ENCODE measurements at regions not wholly inside any gene's neighbourhood (a gene's known extent, or its start where the extent isn't known, plus 50 kb on each side); places are given as distances from the start of the nearest gene placed in this dataset.
"Not testable (repeated sequence)": the region's sequence is repeated elsewhere in the genome, so short reads cannot be mapped to it uniquely, and the experiment has no call there.

- no peak for DNase-seq (ENCODE audit: low spot score)
Observed at GRCh38 chr5:27814286-27814685, 775.9 kb upstream of the CDH9 start.

GRCh38 chr5:27810458-27810857 lies 772.1 kb upstream of the CDH9 start:
- DNase-seq (ENCODE audit: low spot score): no peak

GRCh38 chr5:27797220-27797619 lies 758.8 kb upstream of the CDH9 start:
- no peak for DNase-seq (ENCODE audit: low spot score)

GRCh38 chr5:27788184-27788583 lies 749.8 kb upstream of the CDH9 start:
- DNase-seq (ENCODE audit: low spot score): no peak

DNA sequence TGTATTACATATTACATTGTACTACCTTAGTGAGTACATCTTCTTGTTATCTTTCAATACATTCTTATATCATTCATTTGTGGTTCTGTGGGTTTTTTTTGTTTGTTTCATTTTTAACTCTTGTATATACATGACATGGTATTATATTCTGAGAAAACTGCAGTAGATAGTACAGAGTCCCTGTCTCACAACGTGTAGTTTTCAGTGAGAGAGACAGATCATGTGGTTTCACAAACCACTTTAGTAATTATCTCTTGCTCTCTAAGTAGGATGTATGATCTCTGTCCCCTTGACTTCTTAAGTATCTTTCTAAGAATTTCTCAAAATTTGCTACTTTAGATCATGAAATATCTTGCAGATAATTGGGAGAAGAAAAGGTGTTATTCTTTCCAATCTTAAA lies 745.9 kb upstream of the CDH9 start:
- DNase-seq (ENCODE audit: low spot score): no peak

DNA sequence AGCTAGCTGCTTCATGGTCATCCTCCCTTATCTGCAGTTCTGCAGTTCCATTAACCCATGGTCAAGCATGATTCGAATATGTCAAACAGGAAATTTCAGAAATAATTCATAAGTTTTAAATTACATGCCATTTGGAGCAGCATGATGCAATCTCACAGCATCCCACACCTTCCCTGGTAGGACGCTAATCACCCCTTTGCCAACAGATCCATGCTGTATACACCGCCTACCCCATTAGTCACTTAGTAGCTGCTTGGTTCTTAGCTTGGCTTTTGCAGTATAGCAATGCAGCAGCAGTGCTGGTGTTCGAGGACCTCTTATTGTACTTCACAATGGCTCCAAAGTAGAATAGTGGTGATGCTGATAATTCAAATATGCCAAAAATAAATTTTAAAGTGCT lies 739.7 kb upstream of the CDH9 start:
- DNase-seq (ENCODE audit: low spot score): no peak

DNA sequence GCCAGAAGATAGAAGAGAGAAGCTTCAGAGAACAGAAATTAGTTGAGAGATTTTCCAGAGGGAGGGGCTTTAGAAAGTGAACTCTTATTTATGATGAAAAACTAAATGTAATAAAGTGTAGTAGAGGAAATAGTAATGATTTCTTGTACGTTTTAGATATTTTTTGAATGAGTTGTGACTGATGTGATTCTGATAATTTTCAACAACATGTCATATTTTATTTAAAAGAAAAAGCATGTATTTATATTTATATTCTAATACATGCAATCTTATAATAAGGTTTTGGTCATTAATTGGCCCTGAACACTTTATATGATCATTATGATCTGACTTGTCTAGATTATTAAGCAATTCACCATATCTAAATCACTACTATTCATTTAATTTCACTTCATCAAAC lies 735.2 kb upstream of the CDH9 start:
- DNase-seq (ENCODE audit: low spot score): no peak

DNA sequence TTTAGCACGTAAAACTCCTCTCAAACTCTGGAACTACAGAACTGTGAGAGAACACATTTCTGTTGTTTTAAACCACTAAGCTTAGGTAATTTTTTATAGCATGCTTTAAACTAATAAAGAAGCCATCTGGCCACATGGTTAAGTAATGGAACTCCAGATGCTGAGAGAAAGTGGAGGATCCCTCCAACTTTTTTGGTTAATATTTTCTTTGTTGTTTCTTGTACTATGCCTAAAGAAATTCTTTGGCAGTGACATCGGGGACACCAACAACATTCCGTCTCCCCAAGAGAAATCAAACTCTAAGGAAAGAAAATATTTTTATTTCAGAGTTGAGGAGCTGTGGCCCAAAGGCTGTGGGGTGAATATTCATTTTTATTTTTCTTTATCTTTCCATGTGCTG lies 734.8 kb upstream of the CDH9 start:
- no peak for DNase-seq (ENCODE audit: low spot score)

DNA sequence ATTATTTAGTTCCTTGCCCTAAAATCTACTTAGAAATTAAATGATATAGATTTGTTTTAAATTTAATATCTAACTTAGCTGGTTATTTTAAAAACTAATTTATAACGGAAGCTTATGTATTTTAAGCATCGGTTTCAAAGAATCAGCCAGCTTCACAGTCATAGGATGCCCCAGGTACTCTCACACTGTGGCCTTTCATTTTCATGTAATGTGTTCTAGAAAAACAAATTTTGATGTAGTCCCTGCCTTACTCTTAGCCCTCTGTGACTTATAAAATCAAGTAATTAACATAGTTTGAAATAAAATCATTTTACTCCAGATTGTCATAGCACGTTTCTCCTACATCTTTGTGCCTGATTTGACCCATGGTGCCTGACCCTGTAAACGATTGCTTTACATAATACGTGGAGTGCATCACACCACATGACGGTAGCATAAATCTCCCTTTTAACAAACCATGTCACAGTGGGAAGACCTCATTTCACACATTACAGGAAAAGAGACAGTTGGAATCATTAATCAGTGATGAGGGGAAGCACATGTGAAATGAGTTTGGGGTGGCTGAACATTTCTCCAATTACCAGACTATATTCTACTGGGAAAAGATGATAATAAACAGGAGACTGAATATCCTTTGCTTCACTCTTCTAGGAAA lies 731.5 kb upstream of the CDH9 start:
- no peak for DNase-seq (ENCODE audit: low spot score)

DNA sequence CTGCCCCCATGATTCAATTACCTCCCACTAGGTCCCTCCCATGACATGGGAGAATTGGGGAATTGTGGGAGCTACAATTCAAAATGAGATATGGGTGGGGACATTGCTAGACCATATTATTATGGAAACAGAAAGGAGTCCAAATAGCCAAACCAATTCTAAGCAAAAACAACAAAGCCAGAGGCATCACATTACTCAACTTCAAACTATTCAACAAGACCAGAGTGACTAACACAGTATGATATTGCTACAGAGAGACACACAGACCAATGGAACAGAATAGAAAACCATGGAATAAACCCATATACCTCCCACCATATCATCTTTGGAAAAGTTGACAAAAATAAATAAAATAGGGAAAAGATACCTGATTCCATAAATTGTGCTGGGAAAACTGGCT lies 710.5 kb upstream of the CDH9 start:
- no peak for DNase-seq (ENCODE audit: low spot score)

GRCh38 chr5:27743383-27743979 lies 705.1 kb upstream of the CDH9 start:
- DNase-seq (ENCODE audit: low spot score): not testable (repeated sequence)

GRCh38 chr5:27742805-27743204 lies 704.4 kb upstream of the CDH9 start:
- DNase-seq (ENCODE audit: low spot score): no peak

DNA sequence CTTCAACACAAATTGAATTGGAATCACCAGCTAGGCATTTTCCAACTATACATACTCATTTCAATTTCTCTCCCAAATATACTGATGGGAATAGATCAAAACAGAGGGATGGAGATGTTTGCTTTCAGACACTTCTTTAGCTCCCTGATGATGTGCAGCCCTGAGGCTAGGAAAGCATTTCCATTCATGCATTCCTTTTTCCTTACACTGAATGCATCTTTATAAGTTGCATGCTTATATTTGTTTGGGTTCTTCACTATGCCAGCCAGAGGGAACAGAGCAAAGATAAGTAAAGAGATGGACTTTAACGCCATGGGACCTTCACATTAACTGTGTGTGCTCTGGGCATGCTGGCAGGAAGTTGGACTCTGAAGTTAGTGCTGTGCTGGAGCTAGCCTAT lies 696.5 kb upstream of the CDH9 start:
- DNase-seq (ENCODE audit: low spot score): no peak

DNA sequence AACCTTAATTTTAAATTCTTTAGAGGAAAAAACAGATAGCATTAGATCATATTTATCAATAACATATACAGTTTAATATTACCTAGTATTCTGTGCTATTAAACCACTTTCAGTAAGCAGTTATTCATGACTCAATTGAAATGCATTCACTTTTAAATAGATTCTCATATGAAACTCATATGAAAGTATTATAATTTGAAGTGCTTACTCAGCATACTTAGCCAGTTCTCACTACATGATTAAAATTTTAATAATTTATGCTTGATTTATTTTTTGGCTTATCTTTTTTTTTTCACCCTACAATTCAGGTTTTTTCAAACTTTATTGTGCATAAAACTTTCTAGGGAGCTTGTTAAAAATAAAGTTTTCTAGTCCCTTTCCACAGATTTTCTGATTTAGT lies 694.9 kb upstream of the CDH9 start:
- no peak for DNase-seq (ENCODE audit: low spot score)

- DNase-seq (ENCODE audit: low spot score): no peak
Observed at GRCh38 chr5:27727254-27727653, 688.9 kb upstream of the CDH9 start.

- no peak for DNase-seq (ENCODE audit: low spot score)
Observed at GRCh38 chr5:27722337-27722736, 684.0 kb upstream of the CDH9 start.

GRCh38 chr5:27708534-27708933 lies 670.1 kb upstream of the CDH9 start:
- no peak for DNase-seq (ENCODE audit: low spot score)

GRCh38 chr5:27706832-27707231 lies 668.4 kb upstream of the CDH9 start:
- no peak for DNase-seq (ENCODE audit: low spot score)

DNA sequence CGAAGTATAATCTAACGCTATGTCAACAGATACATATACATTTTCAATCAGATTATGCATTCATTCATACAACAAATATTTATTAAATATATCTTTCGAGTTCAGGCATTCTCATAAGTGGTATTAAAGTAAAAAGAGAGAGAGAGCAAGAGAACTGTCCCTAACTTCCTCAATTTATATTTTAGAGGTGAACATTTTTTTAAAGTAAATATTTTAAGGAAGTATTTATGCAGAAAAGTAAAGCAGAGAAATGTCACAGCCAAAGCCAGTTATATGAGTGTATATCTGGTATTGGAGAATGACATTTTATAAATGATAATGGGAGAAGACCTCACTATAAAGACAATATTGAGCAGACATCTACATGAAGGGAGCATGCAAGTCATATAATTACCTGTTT lies 667.3 kb upstream of the CDH9 start:
- no peak for DNase-seq (ENCODE audit: low spot score)

- DNase-seq (ENCODE audit: low spot score): no peak
Observed at GRCh38 chr5:27701931-27702903, 663.8 kb upstream of the CDH9 start.

- no peak for DNase-seq (ENCODE audit: low spot score)
Observed at GRCh38 chr5:27700526-27700925, 662.1 kb upstream of the CDH9 start.

GRCh38 chr5:27682600-27682999 lies 644.2 kb upstream of the CDH9 start:
- no peak for DNase-seq (ENCODE audit: low spot score)

GRCh38 chr5:27652505-27652904 lies 614.1 kb upstream of the CDH9 start:
- no peak for DNase-seq (ENCODE audit: low spot score)

Measured in LoVo (cell line).